Neural cell (in vitro differentiated cells): ENCODE measurements at regions not wholly inside any gene's neighbourhood (a gene's known extent, or its start where the extent isn't known, plus 50 kb on each side); places are given as distances from the start of the nearest gene placed in this dataset.
A peak's percentile ranks its signal among the peaks of the same experiment; 100 is the strongest.

Experiments used
- H2AFZ ChIP-seq: fragments of 200-600, 300-800 bp; sonication (generic), shearing (Covaris generic); 2 replicates; pipeline ENCODE4 v1.6.0; 2014; ENCODE audit warnings: low read depth, mild to moderate bottlenecking, antibody characterized with exemption, low read length, moderate library complexity
- H3F3A ChIP-seq: fragments of 200-600 bp; shearing (Covaris generic); 2 replicates; pipeline ENCODE4 v1.6.1; 2016; ENCODE audit warnings: mild to moderate bottlenecking, moderate library complexity, mixed read lengths, antibody characterized with exemption, low read length; ENCODE audit not compliant: insufficient read depth, poor library complexity, severe bottlenecking
- H3K27ac ChIP-seq: fragments of 200-600, 300-800 bp; sonication (generic), shearing (Covaris generic); 2 replicates; pipeline ENCODE4 v1.5.1; 2014; ENCODE audit warnings: mild to moderate bottlenecking, low read length, moderate library complexity
- H3K27me3 ChIP-seq: fragments of 300-800, 200-600 bp; sonication (generic), shearing (Covaris generic); 2 replicates; pipeline ENCODE4 v1.6.0; 2014; ENCODE audit warnings: mild to moderate bottlenecking, low read depth, low read length, moderate library complexity; ENCODE audit not compliant: insufficient read depth
- H3K36me3 ChIP-seq: fragments of 300-800, 200-600 bp; sonication (generic), shearing (Covaris generic); 2 replicates; pipeline ENCODE4 v1.5.1; 2014; ENCODE audit warnings: mild to moderate bottlenecking, antibody characterized with exemption, low read length, moderate library complexity; ENCODE audit not compliant: insufficient read depth
- H3K4me2 ChIP-seq: fragments of 300-800, 200-600 bp; sonication (generic), shearing (Covaris generic); 2 replicates; pipeline ENCODE4 v1.6.0; 2014; ENCODE audit warnings: mild to moderate bottlenecking, low read length
- H3K4me3 ChIP-seq: fragments of 300-800, 200-600 bp; sonication (generic), shearing (Covaris generic); 2 replicates; pipeline ENCODE4 v1.5.1; 2014; ENCODE audit warnings: mild to moderate bottlenecking, low read length, moderate library complexity
- H3K79me2 ChIP-seq: fragments of 200-600 bp; shearing (Covaris generic); replicated peaks from 2 replicates; pipeline ENCODE4 v1.6.0; 2014; ENCODE audit warnings: mild to moderate bottlenecking, low read length, moderate library complexity; ENCODE audit not compliant: insufficient read depth
- H3K9ac ChIP-seq: fragments of 300-800, 200-600 bp; sonication (generic), shearing (Covaris generic); 2 replicates; pipeline ENCODE4 v1.6.1; 2016; ENCODE audit warnings: mild to moderate bottlenecking, low read length, mixed read lengths
- H3K9me2 ChIP-seq: fragments of 200-600 bp; shearing (Covaris generic); 2 replicates; pipeline ENCODE4 v1.6.1; 2016; ENCODE audit warnings: mild to moderate bottlenecking, low read length, mixed read lengths; ENCODE audit not compliant: insufficient read depth
- H3K9me3 ChIP-seq: fragments of 200-600, 300-800 bp; sonication (generic), shearing (Covaris generic); 2 replicates; pipeline ENCODE4 v1.6.1; 2016; ENCODE audit warnings: mild to moderate bottlenecking, mixed run types, low read length, moderate library complexity, mixed read lengths
- H4K20me1 ChIP-seq: fragments of 200-600 bp; shearing (Covaris generic); 2 replicates; pipeline ENCODE4 v1.6.1; 2016; ENCODE audit warnings: mild to moderate bottlenecking, mixed run types; ENCODE audit not compliant: insufficient read depth
- CTCF ChIP-seq: fragments of 450-650 bp; IDR thresholded peaks from 2 replicates; pipeline ENCODE4 v1.5.1; 2014; ENCODE audit warnings: antibody characterized with exemption, mild to moderate bottlenecking, moderate library complexity; ENCODE audit not compliant: poor library complexity, severe bottlenecking
- EZH2 ChIP-seq: fragments of 200-600, 300-800 bp; shearing (Covaris generic), sonication (generic); IDR thresholded peaks from 2 replicates; pipeline ENCODE4 v1.6.1; 2014; ENCODE audit warnings: antibody characterized with exemption, low read length, borderline replicate concordance, mild to moderate bottlenecking; ENCODE audit not compliant: insufficient read depth, poor library complexity, severe bottlenecking
- MXI1 ChIP-seq: fragments of 450-650 bp; conservative IDR thresholded peaks from 2 replicates; pipeline ENCODE4 v1.6.1; 2014; ENCODE audit warnings: antibody characterized with exemption, mild to moderate bottlenecking; ENCODE audit not compliant: poor library complexity, severe bottlenecking
- SMC3 ChIP-seq: fragments of 450-650 bp; conservative IDR thresholded peaks from 2 replicates; pipeline ENCODE4 v1.6.1; 2014; ENCODE audit warnings: antibody characterized with exemption, mild to moderate bottlenecking, moderate library complexity; ENCODE audit not compliant: poor library complexity
- TAF1 ChIP-seq: IDR thresholded peaks from 2 replicates; pipeline ENCODE4 v1.6.1; 2012; ENCODE audit warnings: low read depth

- H4K20me1 ChIP-seq: no peaks in the 10 kb centered on the region
- no peaks in the 10 kb centered on the region for H3K36me3 ChIP-seq
- H3K4me3 ChIP-seq: no peak overlapping the region
- no peak for TF ChIP-seq MXI1
- peak; percentile 72 for TF ChIP-seq EZH2
- TF ChIP-seq SMC3: no peak
- TF ChIP-seq CTCF: no peak
- no peak for TF ChIP-seq TAF1
- no peak overlapping the region for H3K4me2 ChIP-seq
- H3K79me2 ChIP-seq: no peaks in the 10 kb centered on the region
- no peaks in the 10 kb centered on the region for H3F3A ChIP-seq
- no peak overlapping the region for H2AFZ ChIP-seq
- H3K9me2 ChIP-seq: no peaks in the 10 kb centered on the region
- H3K9ac ChIP-seq: no peak overlapping the region
- no peaks in the 10 kb centered on the region for H3K9me3 ChIP-seq
- no peak overlapping the region for H3K27ac ChIP-seq
- no peaks in the 10 kb centered on the region for H3K27me3 ChIP-seq
These were observed 93.6 kb downstream of the CRYAA start for GRCh38 chr21:43262427-43262826.
